ENCODE measurements at regions not wholly inside any gene's neighbourhood (a gene's known extent, or its start where the extent isn't known, plus 50 kb on each side); places are given as distances from the start of the nearest gene placed in this dataset.
"Not testable (repeated sequence)": the region's sequence is repeated elsewhere in the genome, so short reads cannot be mapped to it uniquely, and the experiment has no call there.

- Mint-ChIP-seq H3K4me1 (no peaks in the 10 kb centered on the region), H3K27ac (no peak overlapping the region), H3K36me3 (no peaks in the 10 kb centered on the region), H3K4me3 (no peak overlapping the region), H3K9me3 (peaks cover 3% of the 10 kb centered on the region), H3K27me3 (peaks cover 15% of the 10 kb centered on the region)
- no peak for DNase-seq
- ATAC-seq (ENCODE audit: low read depth), result no peak
- POLR2A ChIA-PET, result no interaction called here
These were observed 122.6 kb upstream of the LOC128125822 start for GRCh38 chr6:63449714-63450113.

GRCh38 chr6:63451238-63451637 lies 121.0 kb upstream of the LOC128125822 start:
- Mint-ChIP-seq H3K4me3 (no peak overlapping the region), H3K9me3 (peaks cover 3% of the 10 kb centered on the region), H3K27me3 (peaks cover 15% of the 10 kb centered on the region), H3K4me1 (no peaks in the 10 kb centered on the region), H3K36me3 (no peaks in the 10 kb centered on the region), H3K27ac (no peak overlapping the region)
- POLR2A ChIA-PET, result no interaction called here
- DNase-seq (no peak), ATAC-seq (ENCODE audit: low read depth) (no peak)

GRCh38 chr6:63452125-63452524 lies 120.2 kb upstream of the LOC128125822 start:
- POLR2A ChIA-PET, result no interaction called here
- Mint-ChIP-seq H3K36me3 (no peaks in the 10 kb centered on the region), H3K4me1 (no peaks in the 10 kb centered on the region)

GRCh38 chr6:63456734-63457133 lies 115.5 kb upstream of the LOC128125822 start:
- no peaks in the 10 kb centered on the region for H3K36me3 Mint-ChIP-seq
- H3K4me3 Mint-ChIP-seq, result no peak overlapping the region
- ATAC-seq (ENCODE audit: low read depth), result no peak
- POLR2A ChIA-PET, result no interaction called here
- H3K27me3 Mint-ChIP-seq, result peaks cover 17% of the 10 kb centered on the region
- no peak for DNase-seq
- no peak overlapping the region for H3K27ac Mint-ChIP-seq
- no peaks in the 10 kb centered on the region for H3K9me3 Mint-ChIP-seq
- H3K4me1 Mint-ChIP-seq, result no peaks in the 10 kb centered on the region

More at GRCh38 chr6:63452125-63452524, 120.2 kb upstream of the LOC128125822 start:
- ATAC-seq (ENCODE audit: low read depth) (no peak), DNase-seq (no peak)
- H3K4me3 Mint-ChIP-seq, result no peak overlapping the region
- H3K27me3 Mint-ChIP-seq, result peaks cover 15% of the 10 kb centered on the region
- no peak overlapping the region for H3K27ac Mint-ChIP-seq
- peaks cover 3% of the 10 kb centered on the region for H3K9me3 Mint-ChIP-seq

- no peak overlapping the region for H3K27ac Mint-ChIP-seq
- no peaks in the 10 kb centered on the region for H3K4me1 Mint-ChIP-seq
These were observed 113.7 kb upstream of the LOC128125822 start for GRCh38 chr6:63458480-63459115.

GRCh38 chr6:63459814-63460213 lies 112.5 kb upstream of the LOC128125822 start:
- no peaks in the 10 kb centered on the region for H3K4me1 Mint-ChIP-seq
- H3K27me3 Mint-ChIP-seq, result peaks cover 9% of the 10 kb centered on the region
- no peak overlapping the region for H3K4me3 Mint-ChIP-seq
- ATAC-seq (ENCODE audit: low read depth), result no peak
- POLR2A ChIA-PET, result no interaction called here
- H3K36me3 Mint-ChIP-seq, result no peaks in the 10 kb centered on the region
- no peak for DNase-seq
- H3K27ac Mint-ChIP-seq, result no peak overlapping the region
- no peaks in the 10 kb centered on the region for H3K9me3 Mint-ChIP-seq

More at GRCh38 chr6:63458480-63459115, 113.7 kb upstream of the LOC128125822 start:
- no peak for DNase-seq
- POLR2A ChIA-PET, result interaction anchor here (0.6 kb wide), 1 partner anchor 194 kb away, joined by 3 read pairs; no protein-coding TSS in a partner anchor
- ATAC-seq (ENCODE audit: low read depth), result no peak
- no peak overlapping the region for H3K4me3 Mint-ChIP-seq
- H3K36me3 Mint-ChIP-seq, result no peaks in the 10 kb centered on the region
- peaks cover 9% of the 10 kb centered on the region for H3K27me3 Mint-ChIP-seq
- no peaks in the 10 kb centered on the region for H3K9me3 Mint-ChIP-seq

- Mint-ChIP-seq H3K36me3 (no peaks in the 10 kb centered on the region), H3K27me3 (peaks cover 9% of the 10 kb centered on the region), H3K9me3 (no peaks in the 10 kb centered on the region), H3K4me3 (no peak overlapping the region), H3K4me1 (no peaks in the 10 kb centered on the region), H3K27ac (no peak overlapping the region)
- DNase-seq (no peak), ATAC-seq (ENCODE audit: low read depth) (no peak)
- POLR2A ChIA-PET, result no interaction called here
These were observed 111.3 kb upstream of the LOC128125822 start for GRCh38 chr6:63460971-63461370.

- H3K9me3 Mint-ChIP-seq, result no peaks in the 10 kb centered on the region
- DNase-seq (no peak), ATAC-seq (ENCODE audit: low read depth) (no peak)
- peaks cover 9% of the 10 kb centered on the region for H3K27me3 Mint-ChIP-seq
- H3K4me1 Mint-ChIP-seq, result no peaks in the 10 kb centered on the region
- no peak overlapping the region for H3K27ac Mint-ChIP-seq
- no peaks in the 10 kb centered on the region for H3K36me3 Mint-ChIP-seq
- no peak overlapping the region for H3K4me3 Mint-ChIP-seq
- POLR2A ChIA-PET, result no interaction called here
These were observed 108.2 kb upstream of the LOC128125822 start for GRCh38 chr6:63464060-63464459.

- Mint-ChIP-seq H3K27me3 (peaks cover 3% of the 10 kb centered on the region), H3K36me3 (no peaks in the 10 kb centered on the region), H3K27ac (no peak overlapping the region), H3K4me3 (no peak overlapping the region), H3K4me1 (no peaks in the 10 kb centered on the region), H3K9me3 (no peaks in the 10 kb centered on the region)
- no peak for ATAC-seq (ENCODE audit: low read depth)
- no peak for DNase-seq
- POLR2A ChIA-PET, result no interaction called here
These were observed 106.5 kb upstream of the LOC128125822 start for GRCh38 chr6:63465750-63466149.

GRCh38 chr6:63466242-63466733 lies 106.0 kb upstream of the LOC128125822 start:
- POLR2A ChIA-PET, result no interaction called here
- no peaks in the 10 kb centered on the region for H3K4me1 Mint-ChIP-seq
- no peak overlapping the region for H3K4me3 Mint-ChIP-seq
- H3K9me3 Mint-ChIP-seq, result no peaks in the 10 kb centered on the region
- no peak overlapping the region for H3K27ac Mint-ChIP-seq
- no peak for DNase-seq
- no peaks in the 10 kb centered on the region for H3K36me3 Mint-ChIP-seq
- ATAC-seq (ENCODE audit: low read depth), result no peak
- peaks cover 2% of the 10 kb centered on the region for H3K27me3 Mint-ChIP-seq

GRCh38 chr6:63467247-63467954 lies 104.9 kb upstream of the LOC128125822 start:
- Mint-ChIP-seq H3K4me1 (no peaks in the 10 kb centered on the region), H3K27ac (no peak overlapping the region), H3K27me3 (no peaks in the 10 kb centered on the region), H3K4me3 (no peak overlapping the region), H3K36me3 (no peaks in the 10 kb centered on the region), H3K9me3 (no peaks in the 10 kb centered on the region)
- ATAC-seq (ENCODE audit: low read depth), result no peak
- DNase-seq, result no peak
- POLR2A ChIA-PET, result no interaction called here

- POLR2A ChIA-PET; H3K9me3 Mint-ChIP-seq; DNase-seq; H3K27ac Mint-ChIP-seq; ATAC-seq (ENCODE audit: low read depth); H3K4me1 Mint-ChIP-seq; H3K27me3 Mint-ChIP-seq; H3K4me3 Mint-ChIP-seq; H3K36me3 Mint-ChIP-seq: not testable (repeated sequence)
These were observed 101.1 kb upstream of the LOC128125822 start for GRCh38 chr6:63471145-63471544.

GRCh38 chr6:63471654-63472053 lies 100.6 kb upstream of the LOC128125822 start:
- H3K4me1 Mint-ChIP-seq, result no peaks in the 10 kb centered on the region
- H3K36me3 Mint-ChIP-seq, result no peaks in the 10 kb centered on the region
- H3K27ac Mint-ChIP-seq, result no peak overlapping the region
- no peak overlapping the region for H3K4me3 Mint-ChIP-seq
- ATAC-seq (ENCODE audit: low read depth) (no peak), DNase-seq (no peak)
- POLR2A ChIA-PET, result no interaction called here
- peaks cover 9% of the 10 kb centered on the region for H3K27me3 Mint-ChIP-seq
- H3K9me3 Mint-ChIP-seq, result no peaks in the 10 kb centered on the region

- POLR2A ChIA-PET, result no interaction called here
- Mint-ChIP-seq H3K9me3 (no peaks in the 10 kb centered on the region), H3K27me3 (peaks cover 26% of the 10 kb centered on the region), H3K27ac (no peak overlapping the region), H3K4me3 (no peak overlapping the region), H3K36me3 (no peaks in the 10 kb centered on the region), H3K4me1 (no peaks in the 10 kb centered on the region)
- ATAC-seq (ENCODE audit: low read depth) (no peak), DNase-seq (no peak)
These were observed 96.6 kb upstream of the LOC128125822 start for GRCh38 chr6:63475707-63476106.
